Mucosa of stomach (tissue), 1 donor: ENCODE measurements at regions not wholly inside any gene's neighbourhood (a gene's known extent, or its start where the extent isn't known, plus 50 kb on each side); places are given as distances from the start of the nearest gene placed in this dataset.

ENCODE experiments used
- H3K27me3 ChIP-seq: one replicate; pipeline ENCODE4 v1.7.0; 2013; ENCODE audit warnings: mild to moderate bottlenecking, low read length; ENCODE audit not compliant: control insufficient read depth, insufficient read depth
- H3K36me3 ChIP-seq: one replicate; pipeline ENCODE4 v1.7.0; 2013; ENCODE audit warnings: low read length; ENCODE audit not compliant: control insufficient read depth, insufficient read depth
- H3K4me1 ChIP-seq: one replicate; pipeline ENCODE4 v1.7.0; 2013; ENCODE audit warnings: mild to moderate bottlenecking, low read length; ENCODE audit not compliant: control insufficient read depth, insufficient read depth
- H3K4me3 ChIP-seq: one replicate; pipeline ENCODE4 v1.7.0; 2013; ENCODE audit warnings: low read length
- H3K9ac ChIP-seq: one replicate; pipeline ENCODE4 v1.7.0; 2013; ENCODE audit warnings: mild to moderate bottlenecking, low read length, moderate library complexity
- H3K9me3 ChIP-seq: one replicate; pipeline ENCODE4 v1.7.0; 2013; ENCODE audit warnings: mild to moderate bottlenecking, low read length, moderate library complexity; ENCODE audit not compliant: control insufficient read depth
- donor health status: Pancreatic carcinoma.

DNA sequence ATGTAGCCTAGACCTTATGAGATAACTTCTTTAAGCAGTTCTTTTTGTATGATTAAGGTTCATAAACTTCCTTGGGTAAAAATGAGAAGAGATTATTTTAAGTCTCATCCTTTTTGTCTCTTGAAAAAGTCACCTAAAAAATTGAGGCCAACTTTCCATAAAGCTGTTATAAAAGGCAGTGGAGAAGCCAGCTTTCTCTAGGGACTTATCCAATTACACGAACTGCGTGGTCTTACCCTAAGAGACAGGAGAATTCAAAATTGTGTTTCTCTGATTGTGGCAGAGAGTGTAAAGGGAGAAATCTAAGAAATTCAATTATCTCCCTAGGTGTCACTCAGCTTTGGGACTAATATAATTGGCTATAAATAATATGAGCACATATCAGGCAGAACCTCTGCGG is 262.0 kb downstream of the SHOX2 start:
- H3K27me3 ChIP-seq: no peaks in the 10 kb centered on the region
- H3K4me1 ChIP-seq: no peaks in the 10 kb centered on the region
- no peaks in the 10 kb centered on the region for H3K9me3 ChIP-seq
- no peaks in the 10 kb centered on the region for H3K36me3 ChIP-seq
- no peak overlapping the region for H3K4me3 ChIP-seq
- H3K9ac ChIP-seq: no peak overlapping the region

DNA sequence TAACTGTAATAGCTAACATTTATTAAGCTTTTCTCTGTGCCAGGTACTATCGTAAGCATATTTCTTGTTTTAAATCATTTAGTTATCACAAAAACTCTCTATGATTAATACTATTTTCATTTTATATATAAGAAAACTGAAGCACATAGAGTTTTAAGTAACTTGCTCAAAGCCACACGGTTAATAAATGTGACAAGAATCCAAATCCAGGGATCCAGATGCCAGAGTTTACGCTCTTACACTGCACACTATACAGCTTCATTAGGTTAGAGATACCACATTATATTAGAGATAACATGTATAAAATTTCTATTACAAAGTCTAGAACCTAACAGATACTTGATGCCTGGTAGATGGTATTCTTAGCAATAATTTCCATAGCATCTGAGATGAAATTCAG is 265.2 kb downstream of the SHOX2 start:
- Histone ChIP-seq H3K4me1 (no peaks in the 10 kb centered on the region), H3K4me3 (no peak overlapping the region), H3K27me3 (no peaks in the 10 kb centered on the region), H3K9me3 (no peaks in the 10 kb centered on the region), H3K36me3 (no peaks in the 10 kb centered on the region), H3K9ac (no peak overlapping the region)

DNA sequence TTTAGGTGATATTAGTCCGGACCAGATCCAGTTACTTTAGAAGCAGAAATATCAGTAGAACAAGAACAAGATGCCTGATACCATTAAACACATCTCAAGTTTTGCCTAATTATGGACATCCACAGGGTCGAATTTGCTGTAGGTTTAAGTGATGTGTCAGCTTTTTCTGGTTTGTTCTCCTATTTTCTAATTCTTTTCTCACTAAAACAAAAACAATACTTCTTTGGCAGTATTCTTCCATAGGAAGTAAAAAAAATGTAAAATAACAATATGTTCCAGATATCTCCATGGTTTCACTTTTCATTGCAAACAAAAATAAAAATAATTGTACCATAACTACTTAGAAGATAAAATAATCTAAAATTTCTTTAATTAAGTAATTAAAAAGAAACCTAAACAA is 265.7 kb downstream of the SHOX2 start:
- Histone ChIP-seq H3K4me1 (no peaks in the 10 kb centered on the region), H3K9me3 (no peaks in the 10 kb centered on the region), H3K9ac (no peak overlapping the region), H3K4me3 (no peak overlapping the region), H3K36me3 (no peaks in the 10 kb centered on the region), H3K27me3 (no peaks in the 10 kb centered on the region)

DNA sequence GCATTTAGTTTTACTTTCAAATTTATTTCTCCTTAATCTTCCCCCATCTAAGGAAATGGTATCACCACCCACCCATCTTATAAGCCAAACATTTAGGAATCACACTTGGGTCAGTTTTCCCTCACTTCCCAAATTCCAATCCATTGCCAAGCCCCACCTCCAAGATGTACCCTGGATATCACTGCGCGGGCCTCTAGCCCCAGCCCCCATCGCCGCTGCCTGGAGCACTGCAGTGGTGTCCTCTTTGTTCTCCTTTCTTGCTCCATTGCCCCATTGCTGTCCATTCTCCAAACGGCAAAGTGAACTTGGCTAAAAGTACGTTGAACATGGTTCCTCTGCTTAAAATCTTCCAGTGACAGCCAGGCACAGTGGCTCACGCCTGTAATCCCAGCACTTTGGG is 267.8 kb downstream of the SHOX2 start:
- Histone ChIP-seq H3K27me3 (no peaks in the 10 kb centered on the region), H3K36me3 (no peaks in the 10 kb centered on the region), H3K4me3 (no peak overlapping the region), H3K4me1 (no peaks in the 10 kb centered on the region), H3K9ac (no peak overlapping the region), H3K9me3 (no peaks in the 10 kb centered on the region)

DNA sequence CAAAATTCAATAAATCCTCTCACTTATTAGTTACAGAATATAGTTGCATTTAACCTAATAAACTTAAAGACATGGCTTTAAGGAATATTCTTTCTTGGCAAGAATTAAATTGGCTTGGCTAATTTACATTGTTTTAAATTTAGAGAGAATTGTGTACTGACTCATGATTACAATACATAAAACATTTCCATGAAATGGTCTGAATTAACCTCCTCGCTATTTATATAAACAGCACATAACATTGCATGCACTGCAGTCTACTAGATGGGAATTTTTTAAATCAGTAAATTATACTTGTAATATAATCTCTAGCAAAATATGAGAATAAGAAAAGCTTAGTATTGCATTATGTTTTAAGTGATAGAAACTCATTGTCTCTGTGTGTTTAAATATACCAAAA is 268.9 kb downstream of the SHOX2 start:
- no peak overlapping the region for H3K9ac ChIP-seq
- no peaks in the 10 kb centered on the region for H3K27me3 ChIP-seq
- H3K36me3 ChIP-seq: no peaks in the 10 kb centered on the region
- H3K4me1 ChIP-seq: no peaks in the 10 kb centered on the region
- H3K9me3 ChIP-seq: no peaks in the 10 kb centered on the region
- no peak overlapping the region for H3K4me3 ChIP-seq

DNA sequence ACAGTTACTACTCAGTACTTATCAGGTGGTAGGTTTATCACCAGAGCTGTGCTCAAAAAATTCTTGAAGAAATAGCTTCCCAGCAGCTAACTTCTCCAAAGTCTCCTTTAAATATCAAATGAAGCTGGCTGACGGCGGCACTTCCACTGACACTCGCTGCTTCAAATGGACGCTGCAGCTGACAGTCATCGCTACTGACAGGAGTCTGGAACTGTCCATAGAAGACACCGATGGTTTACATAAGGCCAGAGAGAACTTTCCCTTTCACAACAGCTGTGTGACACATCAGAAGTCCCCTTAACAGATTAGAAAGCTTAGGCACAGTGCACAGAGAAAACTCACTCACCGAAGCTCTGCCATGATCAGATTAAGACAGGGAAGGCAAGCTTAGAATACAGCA is 270.2 kb downstream of the SHOX2 start:
- Histone ChIP-seq H3K27me3 (no peaks in the 10 kb centered on the region), H3K4me1 (no peaks in the 10 kb centered on the region), H3K9ac (no peak overlapping the region), H3K36me3 (no peaks in the 10 kb centered on the region), H3K4me3 (no peak overlapping the region), H3K9me3 (no peaks in the 10 kb centered on the region)

DNA sequence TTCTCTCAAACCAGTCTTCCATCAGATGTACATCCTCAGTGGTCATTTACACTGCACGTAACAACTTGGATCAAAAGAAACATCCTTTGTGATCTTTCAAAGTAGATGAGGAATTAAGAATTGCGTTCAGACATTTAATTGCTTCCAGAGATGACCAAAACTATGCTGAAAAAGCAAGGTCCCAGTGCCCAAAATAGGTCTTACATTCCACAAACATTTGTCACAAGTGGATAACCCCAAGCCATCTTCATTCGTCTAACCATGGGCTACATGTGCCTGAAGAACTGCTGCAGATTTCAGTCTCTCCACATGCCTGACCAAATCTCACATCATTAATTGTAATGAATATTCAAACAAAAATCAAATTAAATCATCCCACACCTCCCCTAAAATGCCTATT is 273.6 kb downstream of the SHOX2 start:
- Histone ChIP-seq H3K4me1 (no peaks in the 10 kb centered on the region), H3K4me3 (no peak overlapping the region), H3K9ac (no peak overlapping the region), H3K27me3 (no peaks in the 10 kb centered on the region), H3K9me3 (no peaks in the 10 kb centered on the region), H3K36me3 (no peaks in the 10 kb centered on the region)

DNA sequence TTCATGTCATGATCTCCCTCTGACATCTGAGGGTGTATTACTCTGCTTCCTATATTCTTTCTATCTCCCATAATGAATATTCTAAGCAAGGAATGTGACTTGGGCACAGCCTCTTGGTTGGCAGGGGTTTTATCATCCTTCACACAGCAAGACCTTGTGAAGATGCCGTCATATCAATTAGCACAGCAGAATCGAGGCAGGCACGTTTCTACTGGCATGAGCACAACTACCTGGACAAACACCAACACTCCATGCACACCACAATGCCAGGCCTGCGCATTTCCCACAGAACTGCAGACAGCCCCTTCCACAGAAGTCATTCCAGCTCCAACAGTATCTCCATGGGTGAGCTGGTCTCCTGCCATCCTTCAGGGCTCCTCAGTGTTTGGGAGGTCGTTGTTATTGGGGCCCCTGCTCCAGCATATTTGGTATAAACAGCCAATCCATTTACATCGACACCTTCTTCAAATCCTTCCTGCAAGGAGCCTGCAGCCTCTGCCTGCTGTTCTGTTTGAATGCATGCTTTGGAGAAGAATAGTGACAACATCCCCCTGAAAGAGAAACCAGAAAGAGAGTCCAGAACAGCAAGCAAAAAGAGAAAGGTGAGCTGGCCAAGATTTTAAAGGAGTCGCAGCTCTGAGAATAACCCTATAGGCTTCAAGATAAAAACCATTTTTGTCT is 275.5 kb downstream of the SHOX2 start:
- H3K27me3 ChIP-seq: no peaks in the 10 kb centered on the region
- H3K36me3 ChIP-seq: no peaks in the 10 kb centered on the region
- H3K9me3 ChIP-seq: no peaks in the 10 kb centered on the region
- H3K4me1 ChIP-seq: no peaks in the 10 kb centered on the region
- H3K4me3 ChIP-seq: no peak overlapping the region
- no peak overlapping the region for H3K9ac ChIP-seq

DNA sequence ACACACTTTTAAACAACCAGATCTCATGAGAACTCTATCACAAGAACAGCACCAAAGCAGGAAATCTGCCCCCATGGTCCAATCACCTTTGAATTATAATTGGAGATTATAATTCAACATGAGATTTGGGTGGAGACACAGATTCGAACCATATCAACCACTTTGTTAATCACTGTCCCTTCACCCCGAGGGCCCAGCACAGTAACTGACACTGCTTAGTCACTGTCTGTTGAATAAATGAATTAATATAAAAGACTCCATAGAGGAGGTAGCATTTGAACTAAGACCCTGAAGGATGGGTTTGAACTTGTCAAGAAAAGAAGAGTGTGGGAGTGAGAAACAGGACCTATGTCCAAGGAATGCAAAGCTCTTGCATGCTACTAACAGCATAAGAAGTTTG is 276.4 kb downstream of the SHOX2 start:
- H3K9me3 ChIP-seq: no peaks in the 10 kb centered on the region
- H3K27me3 ChIP-seq: no peaks in the 10 kb centered on the region
- H3K9ac ChIP-seq: no peak overlapping the region
- no peaks in the 10 kb centered on the region for H3K36me3 ChIP-seq
- no peak overlapping the region for H3K4me3 ChIP-seq
- H3K4me1 ChIP-seq: no peaks in the 10 kb centered on the region

DNA sequence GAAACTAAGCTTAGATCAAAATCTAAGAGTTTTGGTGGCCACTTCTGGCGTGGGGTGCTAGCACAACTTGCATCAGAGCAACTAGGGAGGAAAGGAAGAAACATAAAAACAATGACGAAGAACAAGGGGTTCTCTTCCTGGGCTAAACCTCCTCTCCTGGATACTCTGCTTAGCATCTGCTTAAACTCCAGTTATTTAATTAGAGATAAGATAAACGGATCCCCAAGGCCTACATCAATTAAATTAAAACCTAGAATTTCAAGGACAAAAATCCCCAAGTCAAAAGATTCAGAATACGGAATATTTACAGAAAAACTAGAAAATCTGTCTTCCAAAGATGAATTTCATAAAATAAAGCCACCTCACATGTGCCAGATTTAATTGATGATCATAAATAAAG is 281.9 kb downstream of the SHOX2 start:
- no peaks in the 10 kb centered on the region for H3K4me1 ChIP-seq
- no peaks in the 10 kb centered on the region for H3K36me3 ChIP-seq
- H3K27me3 ChIP-seq: no peaks in the 10 kb centered on the region
- no peak overlapping the region for H3K4me3 ChIP-seq
- H3K9ac ChIP-seq: no peak overlapping the region
- no peaks in the 10 kb centered on the region for H3K9me3 ChIP-seq

DNA sequence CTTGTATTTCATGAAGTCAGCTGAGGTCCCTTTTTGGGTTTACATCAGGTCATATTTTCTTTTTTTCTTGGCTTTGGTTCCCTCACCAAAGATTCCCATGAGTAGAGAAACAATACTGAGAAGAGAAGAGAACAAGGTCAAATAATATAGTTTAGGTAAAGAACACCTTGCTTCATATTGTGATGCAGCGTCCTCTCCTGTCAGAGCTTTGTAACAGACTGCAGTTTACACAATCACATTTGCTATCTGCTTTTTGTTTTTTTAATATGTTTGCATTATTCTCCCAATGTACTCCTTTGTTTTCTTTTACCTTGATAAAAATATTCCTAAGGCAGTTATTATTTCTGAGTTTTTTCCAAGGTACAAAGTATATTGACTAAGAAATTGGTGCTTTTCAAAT is 283.2 kb downstream of the SHOX2 start:
- Histone ChIP-seq H3K27me3 (no peaks in the 10 kb centered on the region), H3K9me3 (no peaks in the 10 kb centered on the region), H3K9ac (no peak overlapping the region), H3K36me3 (no peaks in the 10 kb centered on the region), H3K4me3 (no peak overlapping the region), H3K4me1 (no peaks in the 10 kb centered on the region)

DNA sequence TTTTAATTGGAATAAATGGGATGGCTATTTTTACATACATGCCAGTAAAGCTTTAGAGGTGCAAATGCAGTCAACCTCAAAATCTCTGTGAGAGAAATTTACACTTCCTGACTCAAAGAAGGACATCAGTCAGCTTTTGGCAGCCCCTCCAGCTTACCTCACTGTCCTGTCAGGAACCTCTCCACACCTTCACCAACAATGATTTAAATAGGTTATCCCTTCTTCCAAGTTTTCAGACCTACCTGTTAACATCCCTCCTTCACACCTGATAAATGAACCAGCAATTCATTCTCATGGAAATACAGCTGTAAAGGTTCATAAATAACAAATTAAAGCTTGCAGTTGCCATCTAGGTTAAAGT is 286.1 kb downstream of the SHOX2 start:
- H3K4me1 ChIP-seq: no peaks in the 10 kb centered on the region
- H3K9ac ChIP-seq: no peak overlapping the region
- H3K4me3 ChIP-seq: no peak overlapping the region
- H3K36me3 ChIP-seq: no peaks in the 10 kb centered on the region
- no peaks in the 10 kb centered on the region for H3K9me3 ChIP-seq
- H3K27me3 ChIP-seq: no peaks in the 10 kb centered on the region
